ENCODE measurements at regions not wholly inside any gene's neighbourhood (a gene's known extent, or its start where the extent isn't known, plus 50 kb on each side); places are given as distances from the start of the nearest gene placed in this dataset.

- POLR2A ChIA-PET = no interaction called here
- TF ChIP-seq BHLHE40 (IDR thresholded peaks at IDR 0.05; ENCODE audit: borderline replicate concordance) (no peak), PKNOX1 (IDR thresholded peaks at IDR 0.05) (no peak), FOXK2 (IDR thresholded peaks at IDR 0.05) (no peak), TARDBP (IDR thresholded peaks at IDR 0.05) (no peak), FOXM1 (IDR thresholded peaks at IDR 0.05; ENCODE audit: borderline replicate concordance) (no peak), ZNF384 (IDR thresholded peaks at IDR 0.05) (no peak), FOXA1 (IDR thresholded peaks at IDR 0.05) (no peak), CTBP1 (IDR thresholded peaks at IDR 0.05; ENCODE audit: borderline replicate concordance) (no peak), SP1 (IDR thresholded peaks at IDR 0.05) (no peak), ELF4 (IDR thresholded peaks at IDR 0.05) (no peak), HDGF (IDR thresholded peaks at IDR 0.05; ENCODE audit: borderline replicate concordance) (no peak), L3MBTL2 (conservative IDR thresholded peaks at IDR 0.05) (no peak), NFRKB (IDR thresholded peaks at IDR 0.05) (no peak), LEF1 (IDR thresholded peaks at IDR 0.05; ENCODE audit: borderline replicate concordance) (no peak), ARNT (IDR thresholded peaks at IDR 0.05) (no peak), SUZ12 (IDR thresholded peaks at IDR 0.05) (no peak)
- DNase-seq (ENCODE audit: extremely low spot score) = no peak
- CTCF ChIA-PET = no interaction called here
Observed at GRCh38 chr16:66103211-66103610, 263.3 kb upstream of the CDH5 start.

- ChIA-PET POLR2A (no interaction called here), CTCF (no interaction called here)
- no peak for DNase-seq (ENCODE audit: extremely low spot score)
- no peak for TF ChIP-seq SUZ12 (IDR thresholded peaks at IDR 0.05)
- no peak for TF ChIP-seq L3MBTL2 (conservative IDR thresholded peaks at IDR 0.05)
- TF ChIP-seq NFRKB (IDR thresholded peaks at IDR 0.05) = no peak
- TF ChIP-seq TARDBP (IDR thresholded peaks at IDR 0.05) = no peak
- TF ChIP-seq ZNF384 (IDR thresholded peaks at IDR 0.05) = no peak
- TF ChIP-seq PKNOX1 (IDR thresholded peaks at IDR 0.05) = no peak
- no peak for TF ChIP-seq CTBP1 (IDR thresholded peaks at IDR 0.05; ENCODE audit: borderline replicate concordance)
- no peak for TF ChIP-seq ELF4 (IDR thresholded peaks at IDR 0.05)
Observed at GRCh38 chr16:66099306-66099705, 267.2 kb upstream of the CDH5 start.

GRCh38 chr16:66097751-66098150 is 268.7 kb upstream of the CDH5 start:
- POLR2A ChIA-PET = no interaction called here
- no peak for DNase-seq (ENCODE audit: extremely low spot score)
- CTCF ChIA-PET = no interaction called here
- TF ChIP-seq ZNF384 (IDR thresholded peaks at IDR 0.05) = no peak
- TF ChIP-seq NFRKB (IDR thresholded peaks at IDR 0.05) = no peak
- no peak for TF ChIP-seq FOXM1 (IDR thresholded peaks at IDR 0.05; ENCODE audit: borderline replicate concordance)
- no peak for TF ChIP-seq SUZ12 (IDR thresholded peaks at IDR 0.05)
- no peak for TF ChIP-seq CTBP1 (IDR thresholded peaks at IDR 0.05; ENCODE audit: borderline replicate concordance)
- no peak for TF ChIP-seq HDGF (IDR thresholded peaks at IDR 0.05; ENCODE audit: borderline replicate concordance)
- no peak for TF ChIP-seq LEF1 (IDR thresholded peaks at IDR 0.05; ENCODE audit: borderline replicate concordance)
- no peak for TF ChIP-seq ARNT (IDR thresholded peaks at IDR 0.05)
- TF ChIP-seq FOXA1 (IDR thresholded peaks at IDR 0.05) = no peak
- TF ChIP-seq SP1 (IDR thresholded peaks at IDR 0.05) = no peak
- TF ChIP-seq FOXK2 (IDR thresholded peaks at IDR 0.05) = no peak
- no peak for TF ChIP-seq TARDBP (IDR thresholded peaks at IDR 0.05)
- TF ChIP-seq PKNOX1 (IDR thresholded peaks at IDR 0.05) = no peak
- no peak for TF ChIP-seq BHLHE40 (IDR thresholded peaks at IDR 0.05; ENCODE audit: borderline replicate concordance)
- TF ChIP-seq L3MBTL2 (conservative IDR thresholded peaks at IDR 0.05) = no peak
- no peak for TF ChIP-seq ELF4 (IDR thresholded peaks at IDR 0.05)

- no peak for DNase-seq (ENCODE audit: extremely low spot score)
- POLR2A ChIA-PET = no interaction called here
- CTCF ChIA-PET = no interaction called here
- TF ChIP-seq SP1 (IDR thresholded peaks at IDR 0.05) (no peak), TARDBP (IDR thresholded peaks at IDR 0.05) (no peak), ZNF384 (IDR thresholded peaks at IDR 0.05) (no peak), BHLHE40 (IDR thresholded peaks at IDR 0.05; ENCODE audit: borderline replicate concordance) (no peak), FOXK2 (IDR thresholded peaks at IDR 0.05) (no peak), HDGF (IDR thresholded peaks at IDR 0.05; ENCODE audit: borderline replicate concordance) (no peak), ARNT (IDR thresholded peaks at IDR 0.05) (no peak), PKNOX1 (IDR thresholded peaks at IDR 0.05) (no peak), FOXA1 (IDR thresholded peaks at IDR 0.05) (no peak), FOXM1 (IDR thresholded peaks at IDR 0.05; ENCODE audit: borderline replicate concordance) (no peak), NFRKB (IDR thresholded peaks at IDR 0.05) (no peak), CTBP1 (IDR thresholded peaks at IDR 0.05; ENCODE audit: borderline replicate concordance) (no peak), ELF4 (IDR thresholded peaks at IDR 0.05) (no peak), LEF1 (IDR thresholded peaks at IDR 0.05; ENCODE audit: borderline replicate concordance) (no peak), L3MBTL2 (conservative IDR thresholded peaks at IDR 0.05) (no peak), SUZ12 (IDR thresholded peaks at IDR 0.05) (no peak)
Observed at GRCh38 chr16:66095676-66096075, 270.8 kb upstream of the CDH5 start.

GRCh38 chr16:66093191-66093590 is 273.3 kb upstream of the CDH5 start:
- CTCF ChIA-PET = no interaction called here
- no peak for DNase-seq (ENCODE audit: extremely low spot score)
- TF ChIP-seq FOXK2 (IDR thresholded peaks at IDR 0.05) (no peak), BHLHE40 (IDR thresholded peaks at IDR 0.05; ENCODE audit: borderline replicate concordance) (no peak), LEF1 (IDR thresholded peaks at IDR 0.05; ENCODE audit: borderline replicate concordance) (no peak), ZNF384 (IDR thresholded peaks at IDR 0.05) (no peak), CTBP1 (IDR thresholded peaks at IDR 0.05; ENCODE audit: borderline replicate concordance) (no peak), NFRKB (IDR thresholded peaks at IDR 0.05) (no peak), SUZ12 (IDR thresholded peaks at IDR 0.05) (no peak), ELF4 (IDR thresholded peaks at IDR 0.05) (no peak), TARDBP (IDR thresholded peaks at IDR 0.05) (no peak), ARNT (IDR thresholded peaks at IDR 0.05) (no peak), SP1 (IDR thresholded peaks at IDR 0.05) (no peak), PKNOX1 (IDR thresholded peaks at IDR 0.05) (no peak), L3MBTL2 (conservative IDR thresholded peaks at IDR 0.05) (no peak), FOXM1 (IDR thresholded peaks at IDR 0.05; ENCODE audit: borderline replicate concordance) (no peak), FOXA1 (IDR thresholded peaks at IDR 0.05) (no peak), HDGF (IDR thresholded peaks at IDR 0.05; ENCODE audit: borderline replicate concordance) (no peak)
- POLR2A ChIA-PET = no interaction called here

Data from HEK293T (cell line).